WI38 (cell line): ENCODE measurements at regions not wholly inside any gene's neighbourhood (a gene's known extent, or its start where the extent isn't known, plus 50 kb on each side); places are given as distances from the start of the nearest gene placed in this dataset.

Experiments used
- H3K4me3 ChIP-seq: 2 replicates; pipeline ENCODE4 v1.5.1; 2011; ENCODE audit warnings: low read depth, mild to moderate bottlenecking, control low read depth, low read length
- TF ChIP-seq, protein P1 (sequence below): IDR thresholded peaks from 2 replicates; pipeline ENCODE4 v1.5.1; 2012; ENCODE audit warnings: low read depth, mild to moderate bottlenecking, control low read depth, low read length

- TF ChIP-seq, protein P1, sequence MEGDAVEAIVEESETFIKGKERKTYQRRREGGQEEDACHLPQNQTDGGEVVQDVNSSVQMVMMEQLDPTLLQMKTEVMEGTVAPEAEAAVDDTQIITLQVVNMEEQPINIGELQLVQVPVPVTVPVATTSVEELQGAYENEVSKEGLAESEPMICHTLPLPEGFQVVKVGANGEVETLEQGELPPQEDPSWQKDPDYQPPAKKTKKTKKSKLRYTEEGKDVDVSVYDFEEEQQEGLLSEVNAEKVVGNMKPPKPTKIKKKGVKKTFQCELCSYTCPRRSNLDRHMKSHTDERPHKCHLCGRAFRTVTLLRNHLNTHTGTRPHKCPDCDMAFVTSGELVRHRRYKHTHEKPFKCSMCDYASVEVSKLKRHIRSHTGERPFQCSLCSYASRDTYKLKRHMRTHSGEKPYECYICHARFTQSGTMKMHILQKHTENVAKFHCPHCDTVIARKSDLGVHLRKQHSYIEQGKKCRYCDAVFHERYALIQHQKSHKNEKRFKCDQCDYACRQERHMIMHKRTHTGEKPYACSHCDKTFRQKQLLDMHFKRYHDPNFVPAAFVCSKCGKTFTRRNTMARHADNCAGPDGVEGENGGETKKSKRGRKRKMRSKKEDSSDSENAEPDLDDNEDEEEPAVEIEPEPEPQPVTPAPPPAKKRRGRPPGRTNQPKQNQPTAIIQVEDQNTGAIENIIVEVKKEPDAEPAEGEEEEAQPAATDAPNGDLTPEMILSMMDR: no peak
These were observed 229.9 kb upstream of the LRTM1 start for GRCh38 chr3:55157731-55158130.

DNA sequence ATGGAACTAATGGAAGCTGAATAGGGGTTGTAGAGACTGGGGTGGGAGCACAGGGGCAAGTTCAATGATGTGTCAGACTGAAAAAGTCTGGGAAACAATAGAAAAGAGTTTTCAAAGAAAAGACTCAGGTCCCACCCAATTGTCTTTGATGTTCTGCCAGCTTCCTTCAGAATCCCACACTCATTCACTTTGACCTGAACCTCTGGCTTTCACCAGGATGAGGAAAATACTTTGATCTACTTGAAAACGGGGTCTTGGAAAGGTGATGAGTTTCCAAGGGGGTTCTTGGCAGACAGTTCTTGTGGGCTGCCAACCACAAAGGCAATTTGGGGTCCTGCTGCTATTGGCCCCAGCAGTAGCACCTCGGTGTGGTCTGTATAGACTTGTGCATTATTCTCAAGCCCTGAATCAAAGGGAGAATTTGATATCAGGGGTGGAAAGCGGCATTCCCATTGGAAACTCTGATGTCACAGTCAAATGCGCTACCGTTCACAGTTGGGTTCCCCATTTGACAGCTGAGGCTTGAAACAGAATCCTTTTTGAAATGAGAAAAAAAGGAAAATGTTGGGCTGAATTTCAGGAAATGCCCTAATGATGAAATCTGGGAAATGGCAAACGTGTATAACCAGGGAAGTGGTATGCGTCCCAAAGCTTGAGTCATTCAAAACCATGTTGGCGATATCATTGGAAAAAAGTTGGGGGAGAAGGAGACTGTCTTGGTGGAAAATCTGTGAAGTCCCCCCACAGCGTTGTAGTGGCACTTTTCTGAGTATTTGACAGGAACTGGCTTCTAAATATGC is 229.2 kb upstream of the LRTM1 start:
- no peak overlapping the region for H3K4me3 ChIP-seq
- TF ChIP-seq, protein P1: no peak

More at GRCh38 chr3:55157731-55158130, 229.9 kb upstream of the LRTM1 start:
- no peak overlapping the region for H3K4me3 ChIP-seq

DNA sequence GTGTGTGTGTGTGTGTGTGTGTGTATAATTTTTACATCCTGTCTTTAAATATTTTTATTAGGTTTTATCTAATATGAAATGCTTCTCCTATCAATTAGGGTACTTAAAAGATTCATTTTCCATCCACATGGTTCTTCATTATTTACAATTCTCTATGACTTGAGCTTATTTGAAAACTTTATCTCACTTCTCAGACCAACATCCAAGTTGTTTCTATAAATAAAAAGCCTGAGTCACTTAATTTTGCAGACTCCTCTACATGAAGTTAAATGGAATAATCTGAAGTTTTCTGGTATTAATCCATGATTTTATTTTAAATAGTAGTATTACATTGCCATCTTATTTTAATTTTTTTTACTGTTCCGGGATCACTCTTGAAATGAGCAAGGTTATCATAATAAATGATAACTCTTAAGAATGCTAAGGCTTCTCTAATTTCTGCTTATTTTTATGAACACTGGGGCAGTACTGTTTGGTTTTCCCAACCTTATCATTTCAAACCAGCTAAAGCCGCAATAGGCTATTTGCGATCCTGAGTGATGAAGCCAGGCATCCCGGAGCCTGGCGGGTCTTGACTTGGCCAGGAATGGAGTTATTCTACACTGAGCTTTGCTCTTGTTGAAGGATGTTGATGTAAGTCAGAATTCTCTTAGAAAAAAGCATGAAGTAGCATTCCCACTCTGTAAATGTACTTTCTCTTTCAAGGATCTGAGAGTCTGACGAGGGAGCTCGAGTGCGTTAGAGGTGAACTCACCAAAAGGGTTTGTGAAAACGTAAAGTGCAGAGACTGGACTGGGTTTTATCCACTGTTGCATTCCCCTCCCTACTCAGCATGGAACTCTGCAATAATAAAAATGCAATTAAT is 220.2 kb upstream of the LRTM1 start:
- peak overlapping the region; percentile 53 for H3K4me3 ChIP-seq
- TF ChIP-seq, protein P1: no peak

- TF ChIP-seq, protein P1: no peak
- H3K4me3 ChIP-seq: no peak overlapping the region
These were observed 219.5 kb upstream of the LRTM1 start for GRCh38 chr3:55147406-55147805.

- H3K4me3 ChIP-seq: no peak overlapping the region
- TF ChIP-seq, protein P1: no peak
These were observed 218.4 kb upstream of the LRTM1 start for GRCh38 chr3:55146216-55146615.

DNA sequence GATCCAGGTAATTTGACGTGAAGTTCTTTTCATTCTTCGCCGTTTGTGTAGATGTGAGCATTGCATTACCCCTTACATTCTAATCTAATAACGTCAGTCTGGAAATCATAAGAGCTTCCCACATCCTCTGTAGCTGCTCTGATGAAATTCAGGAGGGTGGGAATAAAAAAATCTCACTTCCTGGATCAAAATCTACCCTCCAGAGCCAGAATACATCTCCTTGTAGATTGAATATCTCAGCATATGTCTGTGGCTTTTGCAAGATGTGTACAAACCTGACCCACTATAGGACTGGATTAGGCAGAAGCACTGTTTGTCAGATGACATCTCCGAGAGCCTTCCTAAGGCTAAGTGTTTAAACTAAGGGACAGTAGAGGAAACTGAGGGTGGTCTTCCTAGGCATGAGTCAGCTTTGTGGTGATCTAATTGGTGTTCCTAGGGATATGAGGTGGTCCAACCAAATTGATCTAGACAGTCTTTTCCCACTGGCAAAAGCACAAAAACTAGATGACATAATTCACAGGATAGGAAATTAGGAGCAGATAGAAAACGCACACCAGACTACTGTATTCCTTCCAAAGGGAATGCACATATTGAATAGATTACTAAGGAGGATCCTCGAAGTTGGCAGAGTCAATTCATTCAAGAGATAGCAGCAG is 216.3 kb upstream of the LRTM1 start:
- TF ChIP-seq, protein P1: no peak

More for the DNA sequence above, 216.3 kb upstream of the LRTM1 start:
- no peak overlapping the region for H3K4me3 ChIP-seq
